Smooth muscle cell (in vitro differentiated cells): ENCODE measurements at regions not wholly inside any gene's neighbourhood (a gene's known extent, or its start where the extent isn't known, plus 50 kb on each side); places are given as distances from the start of the nearest gene placed in this dataset.

Experiments
- DNase-seq: peaks from one replicate; lab custom pipeline; 2025; ENCODE audit not compliant: unreplicated experiment; lab: John Stamatoyannopoulos, UW
- H2AFZ ChIP-seq: fragments of 200-600 bp; sonication (generic); 2 replicates; pipeline ENCODE4 v1.6.0; 2016; ENCODE audit warnings: antibody characterized with exemption, low read depth, mild to moderate bottlenecking
- H3F3A ChIP-seq: fragments of 200-600 bp; sonication (generic); 2 replicates; pipeline ENCODE4 v1.6.0; 2017; ENCODE audit warnings: antibody characterized with exemption, low read depth
- H3K27ac ChIP-seq: fragments of 200-600 bp; sonication (generic); 2 replicates; pipeline ENCODE4 v1.5.1; 2016; ENCODE audit warnings: low read depth, mild to moderate bottlenecking
- H3K27me3 ChIP-seq: fragments of 200-600 bp; sonication (generic); 2 replicates; pipeline ENCODE4 v1.6.1; 2016; ENCODE audit warnings: low read depth, mild to moderate bottlenecking
- H3K36me3 ChIP-seq: fragments of 200-600 bp; sonication (generic); 2 replicates; pipeline ENCODE4 v1.5.1; 2016; ENCODE audit warnings: low read depth
- H3K4me1 ChIP-seq: fragments of 200-600 bp; sonication (generic); 2 replicates; pipeline ENCODE4 v1.5.1; 2016; ENCODE audit warnings: low read depth
- H3K4me2 ChIP-seq: fragments of 200-600 bp; sonication (generic); 2 replicates; pipeline ENCODE4 v1.6.0; 2016; ENCODE audit warnings: mild to moderate bottlenecking
- H3K4me3 ChIP-seq: fragments of 200-600 bp; sonication (generic); 2 replicates; pipeline ENCODE4 v1.5.1; 2016; ENCODE audit warnings: mild to moderate bottlenecking
- H3K79me2 ChIP-seq: fragments of 200-600 bp; sonication (generic); 2 replicates; pipeline ENCODE4 v1.6.0; 2016; ENCODE audit warnings: low read depth, mild to moderate bottlenecking
- H3K9ac ChIP-seq: fragments of 200-600 bp; sonication (generic); 2 replicates; pipeline ENCODE4 v1.6.0; 2016; ENCODE audit warnings: low read depth
- H3K9me3 ChIP-seq: fragments of 200-600 bp; sonication (generic); replicated peaks from 2 replicates; pipeline ENCODE4 v1.5.1; 2016; ENCODE audit warnings: low read depth
- H4K20me1 ChIP-seq: fragments of 200-600 bp; sonication (generic); 2 replicates; pipeline ENCODE4 v1.6.0; 2016; ENCODE audit warnings: low read depth
- WGBS: methylation state at CpG from one replicate; pipeline ENCODE4 v1.1.7; 2016; ENCODE audit warnings: low lambda C conversion rate; 5-methylcytosine and 5-hydroxymethylcytosine counted together
- TF ChIP-seq, protein P1 (sequence below): fragments of 200-600 bp; sonication (generic); IDR thresholded peaks from 2 replicates; pipeline ENCODE4 v1.5.1; 2017; ENCODE audit warnings: borderline replicate concordance, mild to moderate bottlenecking, antibody characterized with exemption; ENCODE audit not compliant: insufficient read depth, poor library complexity, severe bottlenecking

DNA sequence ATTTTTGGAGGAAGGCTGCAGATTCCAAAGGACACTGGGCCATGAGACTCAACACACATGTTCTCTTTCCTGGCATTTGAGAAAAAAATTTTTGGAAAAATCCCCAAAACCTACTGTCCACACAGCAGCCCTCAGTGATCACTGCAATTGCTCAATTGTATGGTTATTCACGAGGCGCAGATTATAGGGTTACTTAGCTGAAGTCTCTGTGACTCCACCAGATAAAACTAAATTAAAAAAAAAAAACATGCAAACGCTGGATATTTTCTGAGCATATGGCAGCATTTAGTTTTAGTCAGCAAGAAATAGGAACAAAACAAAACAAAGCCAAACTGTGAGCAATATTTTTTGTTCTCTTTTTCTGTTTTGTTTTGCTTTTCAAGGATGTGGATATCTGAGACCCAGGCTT, 83.8 kb upstream of the FAM20A start:
- Histone ChIP-seq H3K27me3 (no peaks in the 10 kb centered on the region), H3F3A (no peaks in the 10 kb centered on the region), H3K9ac (no peak overlapping the region), H3K4me2 (no peak overlapping the region), H3K27ac (no peak overlapping the region), H3K9me3 (no peaks in the 10 kb centered on the region), H2AFZ (no peak overlapping the region), H4K20me1 (no peaks in the 10 kb centered on the region), H3K4me1 (no peaks in the 10 kb centered on the region), H3K79me2 (no peaks in the 10 kb centered on the region), H3K4me3 (no peak overlapping the region), H3K36me3 (no peaks in the 10 kb centered on the region)
- no peak for DNase-seq
- WGBS: 87% methylated on average over 3 of the region's 3 CpGs
- TF ChIP-seq, protein P1, sequence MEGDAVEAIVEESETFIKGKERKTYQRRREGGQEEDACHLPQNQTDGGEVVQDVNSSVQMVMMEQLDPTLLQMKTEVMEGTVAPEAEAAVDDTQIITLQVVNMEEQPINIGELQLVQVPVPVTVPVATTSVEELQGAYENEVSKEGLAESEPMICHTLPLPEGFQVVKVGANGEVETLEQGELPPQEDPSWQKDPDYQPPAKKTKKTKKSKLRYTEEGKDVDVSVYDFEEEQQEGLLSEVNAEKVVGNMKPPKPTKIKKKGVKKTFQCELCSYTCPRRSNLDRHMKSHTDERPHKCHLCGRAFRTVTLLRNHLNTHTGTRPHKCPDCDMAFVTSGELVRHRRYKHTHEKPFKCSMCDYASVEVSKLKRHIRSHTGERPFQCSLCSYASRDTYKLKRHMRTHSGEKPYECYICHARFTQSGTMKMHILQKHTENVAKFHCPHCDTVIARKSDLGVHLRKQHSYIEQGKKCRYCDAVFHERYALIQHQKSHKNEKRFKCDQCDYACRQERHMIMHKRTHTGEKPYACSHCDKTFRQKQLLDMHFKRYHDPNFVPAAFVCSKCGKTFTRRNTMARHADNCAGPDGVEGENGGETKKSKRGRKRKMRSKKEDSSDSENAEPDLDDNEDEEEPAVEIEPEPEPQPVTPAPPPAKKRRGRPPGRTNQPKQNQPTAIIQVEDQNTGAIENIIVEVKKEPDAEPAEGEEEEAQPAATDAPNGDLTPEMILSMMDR: no peak

DNA sequence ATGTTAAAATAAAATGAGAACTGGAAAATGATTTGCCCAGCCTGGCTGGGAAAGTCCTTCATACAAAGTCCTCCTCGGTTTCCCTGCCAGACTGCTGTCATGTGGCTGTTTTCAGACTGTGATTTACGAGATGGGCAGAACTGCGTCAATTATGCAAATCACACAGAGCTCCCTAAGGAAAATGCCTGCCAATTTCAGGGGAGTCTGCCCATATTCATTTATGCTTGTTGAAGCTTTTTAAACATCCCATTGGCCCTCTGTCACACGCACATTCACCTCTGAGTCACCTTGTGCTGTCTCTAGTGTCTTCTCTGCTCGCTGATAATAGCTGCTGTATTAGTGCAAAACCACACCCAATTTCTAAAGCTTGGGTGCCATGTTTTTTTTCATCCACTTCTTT, 81.7 kb upstream of the FAM20A start:
- Histone ChIP-seq H3K79me2 (no peaks in the 10 kb centered on the region), H3K9me3 (no peaks in the 10 kb centered on the region)

DNA sequence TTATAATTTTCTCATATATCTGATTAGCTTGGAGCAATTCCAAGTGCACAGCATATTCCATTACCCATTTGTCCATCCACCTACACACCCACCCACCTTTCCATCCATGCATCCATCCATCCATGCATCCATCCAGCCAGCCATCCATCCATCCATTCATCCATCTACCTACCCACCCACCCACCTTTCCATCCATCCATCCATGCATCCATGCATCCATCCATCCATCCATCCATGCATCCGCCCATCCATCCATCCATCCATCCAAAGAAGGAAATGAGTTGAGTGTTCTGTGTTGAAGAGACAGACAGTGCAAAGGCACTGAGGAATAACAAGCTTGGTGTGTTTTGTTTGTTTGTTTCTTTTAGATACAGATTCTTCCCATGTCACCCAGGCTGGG, 78.7 kb upstream of the FAM20A start:
- H3K36me3 ChIP-seq: no peaks in the 10 kb centered on the region
- H3K27ac ChIP-seq: no peak overlapping the region
- H3K4me3 ChIP-seq: no peak overlapping the region
- no peaks in the 10 kb centered on the region for H4K20me1 ChIP-seq
- no peak overlapping the region for H3K4me2 ChIP-seq
- no peaks in the 10 kb centered on the region for H3F3A ChIP-seq
- no peak overlapping the region for H2AFZ ChIP-seq
- no peaks in the 10 kb centered on the region for H3K4me1 ChIP-seq
- H3K9ac ChIP-seq: no peak overlapping the region
- no peaks in the 10 kb centered on the region for H3K9me3 ChIP-seq
- H3K79me2 ChIP-seq: no peaks in the 10 kb centered on the region
- TF ChIP-seq, protein P1: no peak
- no peaks in the 10 kb centered on the region for H3K27me3 ChIP-seq
- WGBS: 97% methylated on average over 1 of the region's 1 CpG
- DNase-seq: no peak

More for the DNA sequence above, 81.7 kb upstream of the FAM20A start:
- Histone ChIP-seq H3K27ac (no peak overlapping the region), H3K4me3 (no peak overlapping the region), H3F3A (no peaks in the 10 kb centered on the region), H3K4me1 (no peaks in the 10 kb centered on the region), H4K20me1 (no peaks in the 10 kb centered on the region), H3K4me2 (no peak overlapping the region), H3K36me3 (no peaks in the 10 kb centered on the region), H2AFZ (no peak overlapping the region), H3K27me3 (no peaks in the 10 kb centered on the region), H3K9ac (no peak overlapping the region)
- WGBS: 83% methylated on average over 5 of the region's 5 CpGs
- TF ChIP-seq, protein P1: no peak
- DNase-seq: no peak

GRCh38 chr17:68676856-68677255, 75.7 kb upstream of the FAM20A start:
- no peak overlapping the region for H3K9ac ChIP-seq
- H3K27me3 ChIP-seq: no peaks in the 10 kb centered on the region
- H3F3A ChIP-seq: no peaks in the 10 kb centered on the region
- no peaks in the 10 kb centered on the region for H3K79me2 ChIP-seq
- no peaks in the 10 kb centered on the region for H3K36me3 ChIP-seq
- H3K4me3 ChIP-seq: no peak overlapping the region
- DNase-seq: no peak
- TF ChIP-seq, protein P1: no peak
- no peaks in the 10 kb centered on the region for H3K4me1 ChIP-seq
- WGBS: 75% methylated on average over 8 of the region's 8 CpGs
- H4K20me1 ChIP-seq: no peaks in the 10 kb centered on the region
- no peak overlapping the region for H3K4me2 ChIP-seq
- H3K27ac ChIP-seq: no peak overlapping the region
- no peaks in the 10 kb centered on the region for H3K9me3 ChIP-seq
- H2AFZ ChIP-seq: no peak overlapping the region
